ENCODE measurements at regions not wholly inside any gene's neighbourhood (a gene's known extent, or its start where the extent isn't known, plus 50 kb on each side); places are given as distances from the start of the nearest gene placed in this dataset.

DNA sequence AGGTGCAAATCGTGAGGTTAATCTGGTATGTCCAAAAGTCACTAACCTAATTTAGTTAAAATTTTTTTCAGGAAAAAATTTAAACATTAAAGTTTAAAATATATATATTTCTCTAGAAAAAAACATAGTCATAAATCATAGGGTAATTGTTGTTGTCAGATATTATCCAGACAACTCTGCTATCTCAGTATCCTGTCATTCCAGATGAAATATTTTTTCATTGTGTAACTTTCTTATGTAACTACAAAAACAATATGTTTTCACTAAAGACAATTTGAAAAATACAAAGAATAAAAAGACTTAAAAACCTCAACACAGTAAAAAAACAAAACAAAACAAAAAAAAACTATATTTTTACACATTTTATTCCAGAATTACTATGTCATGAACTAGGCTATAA lies 57.6 kb downstream of the TENT5A start:
- TF ChIP-seq POLR2A (IDR thresholded peaks at IDR 0.05) = no peak
- TF ChIP-seq, protein P1, sequence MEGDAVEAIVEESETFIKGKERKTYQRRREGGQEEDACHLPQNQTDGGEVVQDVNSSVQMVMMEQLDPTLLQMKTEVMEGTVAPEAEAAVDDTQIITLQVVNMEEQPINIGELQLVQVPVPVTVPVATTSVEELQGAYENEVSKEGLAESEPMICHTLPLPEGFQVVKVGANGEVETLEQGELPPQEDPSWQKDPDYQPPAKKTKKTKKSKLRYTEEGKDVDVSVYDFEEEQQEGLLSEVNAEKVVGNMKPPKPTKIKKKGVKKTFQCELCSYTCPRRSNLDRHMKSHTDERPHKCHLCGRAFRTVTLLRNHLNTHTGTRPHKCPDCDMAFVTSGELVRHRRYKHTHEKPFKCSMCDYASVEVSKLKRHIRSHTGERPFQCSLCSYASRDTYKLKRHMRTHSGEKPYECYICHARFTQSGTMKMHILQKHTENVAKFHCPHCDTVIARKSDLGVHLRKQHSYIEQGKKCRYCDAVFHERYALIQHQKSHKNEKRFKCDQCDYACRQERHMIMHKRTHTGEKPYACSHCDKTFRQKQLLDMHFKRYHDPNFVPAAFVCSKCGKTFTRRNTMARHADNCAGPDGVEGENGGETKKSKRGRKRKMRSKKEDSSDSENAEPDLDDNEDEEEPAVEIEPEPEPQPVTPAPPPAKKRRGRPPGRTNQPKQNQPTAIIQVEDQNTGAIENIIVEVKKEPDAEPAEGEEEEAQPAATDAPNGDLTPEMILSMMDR (IDR thresholded peaks at IDR 0.05) = no peak
- no peak for DNase-seq (ENCODE audit: low spot score in 2 of 2)
- no peak overlapping the region for H3K4me3 ChIP-seq (ENCODE audit: low read depth, poor library complexity, severe bottlenecking)
- intact Hi-C loops (cut with DNase I; ENCODE audit: low total_unique reads) = loop anchor here (5.0 kb wide), 1 partner anchor 1562 kb away; no protein-coding TSS in a partner anchor
- WGBS, 2 donors = 95% methylated on average over 1 of the region's 1 CpG

DNA sequence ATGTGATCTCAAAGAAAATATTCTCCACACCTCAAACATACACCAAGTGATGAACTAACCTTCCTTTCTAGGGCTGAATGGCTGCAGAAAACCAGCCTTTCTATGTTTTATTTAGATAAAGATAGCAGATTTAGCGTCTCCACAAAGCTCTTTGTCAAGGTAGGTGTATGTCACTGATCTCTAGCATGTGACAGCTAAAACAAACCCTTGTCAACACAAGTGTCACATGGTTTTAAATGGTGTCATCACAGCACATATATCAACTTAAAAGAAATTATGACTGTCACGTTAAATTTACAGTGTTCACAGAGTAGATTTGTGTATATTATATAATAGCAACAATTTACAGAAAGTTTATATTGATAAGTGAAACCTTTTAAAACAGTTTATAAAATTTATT lies 58.3 kb downstream of the TENT5A start:
- DNase-seq (ENCODE audit: low spot score in 2 of 2) = no peak
- intact Hi-C loops (cut with DNase I; ENCODE audit: low total_unique reads) = no loop called here
- no peak overlapping the region for H3K4me3 ChIP-seq (ENCODE audit: low read depth, poor library complexity, severe bottlenecking)
- TF ChIP-seq POLR2A (IDR thresholded peaks at IDR 0.05) = no peak
- TF ChIP-seq, protein P1 (IDR thresholded peaks at IDR 0.05) = no peak
- 90 to 97% methylated on average over 2 of the region's 2 CpGs for WGBS, 2 donors

DNA sequence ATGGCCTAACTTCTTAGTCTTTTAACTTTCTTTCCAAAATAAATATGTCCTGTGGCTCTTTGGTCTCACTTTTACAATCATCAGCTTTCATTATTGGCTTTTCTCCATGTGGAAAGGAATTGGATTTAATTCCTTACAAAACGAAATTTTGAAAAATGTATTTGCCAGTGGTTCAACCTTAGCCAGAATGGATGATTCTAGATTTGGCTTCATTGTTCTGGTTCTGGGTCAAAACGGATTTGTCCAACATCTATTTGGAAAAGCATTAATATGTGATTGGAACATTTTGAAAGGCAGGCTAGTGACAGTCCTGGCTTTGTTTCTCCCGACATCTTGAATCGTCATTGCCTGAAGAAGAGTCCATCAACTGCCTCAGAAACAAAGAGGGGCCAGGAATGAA lies 59.2 kb downstream of the TENT5A start:
- intact Hi-C loops (cut with DNase I; ENCODE audit: low total_unique reads) = no loop called here
- 52 to 62% methylated on average over 4 of the region's 4 CpGs for WGBS, 2 donors
- no peak overlapping the region for H3K4me3 ChIP-seq (ENCODE audit: low read depth, poor library complexity, severe bottlenecking)
- TF ChIP-seq, protein P1 (IDR thresholded peaks at IDR 0.05) = no peak
- no peak for TF ChIP-seq POLR2A (IDR thresholded peaks at IDR 0.05)
- no peak for DNase-seq (ENCODE audit: low spot score in 2 of 2)

DNA sequence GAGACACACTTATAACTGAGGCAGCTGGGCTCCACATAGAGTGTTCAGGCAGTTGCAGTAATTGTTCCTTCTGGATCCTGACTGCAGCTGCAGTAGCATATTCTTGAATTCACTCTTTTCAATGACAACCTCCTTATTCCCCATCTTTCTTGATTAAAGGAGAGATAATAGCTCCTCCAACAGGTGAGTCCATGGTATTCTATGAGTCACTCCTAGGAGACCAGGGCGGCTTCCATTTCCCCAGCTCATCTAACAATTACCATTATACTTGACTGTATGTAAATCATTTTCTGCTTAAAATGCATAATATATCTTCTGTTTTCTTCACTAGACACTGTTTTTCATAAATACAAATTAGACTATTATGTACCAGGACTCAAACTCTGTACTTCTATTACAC lies 62.4 kb downstream of the TENT5A start:
- WGBS, 2 donors = 61 to 83% methylated on average over 1 of the region's 1 CpG
- DNase-seq (ENCODE audit: low spot score in 2 of 2) = no peak
- intact Hi-C loops (cut with DNase I; ENCODE audit: low total_unique reads) = no loop called here
- TF ChIP-seq, protein P1 (IDR thresholded peaks at IDR 0.05) = no peak
- no peak for TF ChIP-seq POLR2A (IDR thresholded peaks at IDR 0.05)
- H3K4me3 ChIP-seq (ENCODE audit: low read depth, poor library complexity, severe bottlenecking) = no peak overlapping the region

DNA sequence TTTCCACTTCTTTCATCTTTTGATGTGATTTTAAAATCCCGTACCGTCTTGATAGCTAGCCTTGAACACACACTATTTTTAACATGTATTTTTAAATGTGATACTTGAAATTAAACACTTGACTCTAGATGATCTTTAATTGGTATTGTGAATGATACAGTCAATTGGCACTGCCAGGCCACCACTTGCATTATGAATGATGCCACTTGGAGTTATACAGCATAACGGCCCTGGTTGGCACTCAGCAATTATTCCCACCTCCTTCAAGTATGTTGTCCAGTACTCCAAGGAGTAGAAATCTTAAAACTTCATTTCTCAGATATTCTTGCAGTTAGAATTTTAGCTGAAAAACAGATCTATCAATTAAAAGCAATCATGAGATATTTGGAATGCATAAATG lies 62.9 kb downstream of the TENT5A start:
- no peak overlapping the region for H3K4me3 ChIP-seq (ENCODE audit: low read depth, poor library complexity, severe bottlenecking)
- WGBS, 2 donors = 53 to 68% methylated on average over 3 of the region's 3 CpGs
- no peak for TF ChIP-seq POLR2A (IDR thresholded peaks at IDR 0.05)
- TF ChIP-seq, protein P1 (IDR thresholded peaks at IDR 0.05) = no peak
- intact Hi-C loops (cut with DNase I; ENCODE audit: low total_unique reads) = no loop called here
- DNase-seq (ENCODE audit: low spot score in 2 of 2) = no peak

DNA sequence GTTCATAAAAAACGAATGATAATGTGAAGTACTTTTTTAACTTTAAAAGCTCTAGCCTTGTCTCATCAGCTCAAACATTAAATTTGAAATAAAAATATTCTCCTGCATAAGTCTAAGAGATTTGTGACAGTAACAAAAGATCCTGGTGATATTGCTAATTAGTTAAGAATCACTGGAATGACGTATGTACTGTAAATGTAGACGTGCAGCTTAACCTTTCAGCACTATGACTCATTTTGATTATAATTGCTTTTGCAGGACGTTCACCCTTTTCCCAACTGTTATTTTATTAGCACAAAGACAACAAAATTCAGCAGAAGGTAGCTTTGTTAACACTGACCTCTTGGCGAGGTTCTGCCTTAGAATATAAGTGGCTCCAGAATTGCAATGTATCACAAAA lies 68.6 kb downstream of the TENT5A start:
- H3K4me3 ChIP-seq (ENCODE audit: low read depth, poor library complexity, severe bottlenecking) = no peak overlapping the region
- DNase-seq (ENCODE audit: low spot score in 2 of 2) = no peak
- intact Hi-C loops (cut with DNase I; ENCODE audit: low total_unique reads) = no loop called here
- 56% methylated on average over 5 of the region's 5 CpGs for WGBS, 2 donors
- TF ChIP-seq, protein P1 (IDR thresholded peaks at IDR 0.05) = no peak
- TF ChIP-seq POLR2A (IDR thresholded peaks at IDR 0.05) = no peak

Measured in lower leg skin (tissue), 4 donors.